Urinary bladder (tissue), 3 donors: ENCODE measurements at regions not wholly inside any gene's neighbourhood (a gene's known extent, or its start where the extent isn't known, plus 50 kb on each side); places are given as distances from the start of the nearest gene placed in this dataset.

ENCODE experiments used
- DNase-seq: peaks from one replicate; pipeline ENCODE4 v3.0.0-alpha.2; 2015; ENCODE audit errors: extremely low spot score
- H3K27ac ChIP-seq: one replicate; pipeline ENCODE4 v1.5.1; 2013; ENCODE audit warnings: low read depth, mild to moderate bottlenecking, moderate library complexity
- H3K36me3 ChIP-seq: one replicate; pipeline ENCODE4 v1.6.1; 2013; ENCODE audit warnings: mild to moderate bottlenecking, moderate library complexity; ENCODE audit not compliant: insufficient read depth
- H3K4me1 ChIP-seq: one replicate; pipeline ENCODE4 v1.6.1; 2013; ENCODE audit warnings: mild to moderate bottlenecking, moderate library complexity; ENCODE audit not compliant: insufficient read depth
- H3K4me3 ChIP-seq: one replicate; pipeline ENCODE4 v1.5.1; 2013; ENCODE audit warnings: low read depth, low read length
- WGBS: extraction: QIAGEN DNeasy Blood & Tissue Kit; methylation state at CpG from one replicate; pipeline ENCODE4 v1.1.7; 2013; 5-methylcytosine and 5-hydroxymethylcytosine counted together
- donor health status: healthy with polysubstance abuse.
- donor health status: healthy.

GRCh38 chr1:222283147-222283768 lies 264.6 kb downstream of the HHIPL2 start:
- H3K4me3 ChIP-seq: no peak overlapping the region
- 20% methylated on average over 4 of the region's 4 CpGs for WGBS
- no peaks in the 10 kb centered on the region for H3K36me3 ChIP-seq
- DNase-seq: no peak
- H3K27ac ChIP-seq: no peak overlapping the region
- H3K4me1 ChIP-seq: no peaks in the 10 kb centered on the region

GRCh38 chr1:222279591-222279990 lies 268.3 kb downstream of the HHIPL2 start:
- no peaks in the 10 kb centered on the region for H3K36me3 ChIP-seq
- H3K27ac ChIP-seq: no peak overlapping the region
- no peak overlapping the region for H3K4me3 ChIP-seq
- DNase-seq: no peak
- H3K4me1 ChIP-seq: no peaks in the 10 kb centered on the region
- 52% methylated on average over 3 of the region's 3 CpGs for WGBS

GRCh38 chr1:222278501-222278900 lies 269.4 kb downstream of the HHIPL2 start:
- Histone ChIP-seq H3K4me1 (no peaks in the 10 kb centered on the region), H3K27ac (no peak overlapping the region), H3K36me3 (no peaks in the 10 kb centered on the region), H3K4me3 (no peak overlapping the region)
- DNase-seq: no peak

GRCh38 chr1:222275729-222276465 lies 272.0 kb downstream of the HHIPL2 start:
- Histone ChIP-seq H3K4me3 (no peak overlapping the region), H3K36me3 (no peaks in the 10 kb centered on the region), H3K4me1 (no peaks in the 10 kb centered on the region), H3K27ac (no peak overlapping the region)
- DNase-seq: no peak
- 76% methylated on average over 6 of the region's 6 CpGs for WGBS

GRCh38 chr1:222275001-222275728 lies 272.7 kb downstream of the HHIPL2 start:
- WGBS: 84% methylated on average over 4 of the region's 4 CpGs
- H3K27ac ChIP-seq: no peak overlapping the region
- H3K4me3 ChIP-seq: no peak overlapping the region
- DNase-seq: no peak
- H3K4me1 ChIP-seq: no peaks in the 10 kb centered on the region
- H3K36me3 ChIP-seq: no peaks in the 10 kb centered on the region

- DNase-seq: no peak
- no peaks in the 10 kb centered on the region for H3K36me3 ChIP-seq
- no peaks in the 10 kb centered on the region for H3K4me1 ChIP-seq
- no peak overlapping the region for H3K4me3 ChIP-seq
- no peak overlapping the region for H3K27ac ChIP-seq
- 73% methylated on average over 14 of the region's 14 CpGs for WGBS
Observed at GRCh38 chr1:222266223-222267196, 281.4 kb downstream of the HHIPL2 start.

- Histone ChIP-seq H3K27ac (no peak overlapping the region), H3K36me3 (no peaks in the 10 kb centered on the region), H3K4me1 (no peaks in the 10 kb centered on the region), H3K4me3 (no peak overlapping the region)
- no peak for DNase-seq
- 78% methylated on average over 2 of the region's 2 CpGs for WGBS
Observed at GRCh38 chr1:222263791-222264190, 284.1 kb downstream of the HHIPL2 start.

GRCh38 chr1:222257027-222257426 lies 290.9 kb downstream of the HHIPL2 start:
- H3K36me3 ChIP-seq: no peaks in the 10 kb centered on the region
- H3K4me3 ChIP-seq: no peak overlapping the region
- 40% methylated on average over 2 of the region's 2 CpGs for WGBS
- no peak for DNase-seq
- no peaks in the 10 kb centered on the region for H3K4me1 ChIP-seq
- H3K27ac ChIP-seq: no peak overlapping the region

- Histone ChIP-seq H3K4me1 (no peaks in the 10 kb centered on the region), H3K4me3 (no peak overlapping the region), H3K27ac (no peak overlapping the region), H3K36me3 (no peaks in the 10 kb centered on the region)
- no peak for DNase-seq
- WGBS: 51% methylated on average over 1 of the region's 1 CpG
Observed at GRCh38 chr1:222256058-222256457, 291.8 kb downstream of the HHIPL2 start.

- H3K4me3 ChIP-seq: no peak overlapping the region
- H3K27ac ChIP-seq: no peak overlapping the region
- WGBS: 89% methylated on average over 4 of the region's 4 CpGs
- DNase-seq: no peak
- H3K36me3 ChIP-seq: no peaks in the 10 kb centered on the region
- no peaks in the 10 kb centered on the region for H3K4me1 ChIP-seq
Observed at GRCh38 chr1:222252788-222253187, 295.1 kb downstream of the HHIPL2 start.

- DNase-seq: no peak
- Histone ChIP-seq H3K4me1 (no peaks in the 10 kb centered on the region), H3K36me3 (no peaks in the 10 kb centered on the region), H3K4me3 (no peak overlapping the region), H3K27ac (no peak overlapping the region)
- 97% methylated on average over 2 of the region's 2 CpGs for WGBS
Observed at GRCh38 chr1:222251847-222252246, 296.1 kb downstream of the HHIPL2 start.

- no peak for DNase-seq
- Histone ChIP-seq H3K27ac (no peak overlapping the region), H3K4me1 (no peaks in the 10 kb centered on the region), H3K36me3 (no peaks in the 10 kb centered on the region), H3K4me3 (no peak overlapping the region)
Observed at GRCh38 chr1:222250376-222250775, 297.5 kb downstream of the HHIPL2 start.

GRCh38 chr1:222247811-222248310 lies 300.0 kb downstream of the HHIPL2 start:
- no peak overlapping the region for H3K27ac ChIP-seq
- H3K4me3 ChIP-seq: no peak overlapping the region
- DNase-seq: no peak
- no peaks in the 10 kb centered on the region for H3K4me1 ChIP-seq
- no peaks in the 10 kb centered on the region for H3K36me3 ChIP-seq
- WGBS: 76% methylated on average over 3 of the region's 3 CpGs
